HepG2 (cell line): ENCODE measurements at regions not wholly inside any gene's neighbourhood (a gene's known extent, or its start where the extent isn't known, plus 50 kb on each side); places are given as distances from the start of the nearest gene placed in this dataset.

Experiments used
- CTCF ChIP-seq: sonication (generic); formaldehyde crosslinking; IDR thresholded peaks from 2 replicates; pipeline ENCODE4 v1.5.0; 2020; ENCODE audit warnings: mild to moderate bottlenecking, missing genetic modification reagents, moderate library complexity
- DPF2 ChIP-seq: sonication (generic); formaldehyde crosslinking; IDR thresholded peaks from 2 replicates; pipeline ENCODE4 v1.4.0; 2020; ENCODE audit warnings: mild to moderate bottlenecking, low read depth, missing genetic modification reagents, borderline replicate concordance
- ELK4 ChIP-seq: sonication (generic); formaldehyde crosslinking; IDR thresholded peaks from 2 replicates; pipeline ENCODE4 v1.9.0; 2021; ENCODE audit warnings: missing genetic modification reagents, borderline replicate concordance
- ETS1 ChIP-seq: sonication (generic); formaldehyde crosslinking; IDR thresholded peaks from 2 replicates; pipeline ENCODE4 v1.4.0; 2020; ENCODE audit warnings: missing genetic modification reagents
- PBX2 ChIP-seq: IDR thresholded peaks from 2 replicates; pipeline ENCODE4 v1.6.1; 2016; ENCODE audit warnings: control low read depth
- PHB2 ChIP-seq: fragments of 450-650 bp; IDR thresholded peaks from 2 replicates; pipeline ENCODE4 v1.6.1; 2018; ENCODE audit not compliant: partially characterized antibody
- SMC3 ChIP-seq: IDR thresholded peaks from 2 replicates; pipeline ENCODE4 v1.6.1; 2011; ENCODE audit warnings: low read length, improper control_type of control experiment
- SRSF4 ChIP-seq: fragments of 200-400 bp; formaldehyde crosslinking; IDR thresholded peaks from one replicate; pipeline ENCODE4 v1.6.1; 2018; ENCODE audit warnings: mild to moderate bottlenecking, low read depth, low read length, moderate library complexity; ENCODE audit not compliant: poor library complexity, severe bottlenecking
- ZNF274 ChIP-seq: sonication (generic); formaldehyde crosslinking; IDR thresholded peaks from 2 replicates; pipeline ENCODE4 v1.5.1; 2020; ENCODE audit warnings: mild to moderate bottlenecking, missing genetic modification reagents
- ZNF281 ChIP-seq: sonication (generic); formaldehyde crosslinking; IDR thresholded peaks from 2 replicates; pipeline ENCODE4 v1.4.0; 2020; ENCODE audit warnings: missing genetic modification reagents, borderline replicate concordance
- ZNF558 ChIP-seq: sonication (generic); formaldehyde crosslinking; IDR thresholded peaks from 2 replicates; pipeline ENCODE4 v1.9.0; 2022; ENCODE audit warnings: mild to moderate bottlenecking, missing genetic modification reagents, borderline replicate concordance

- no peak for TF ChIP-seq ETS1
- TF ChIP-seq PBX2 = no peak
- no peak for TF ChIP-seq SMC3
- TF ChIP-seq CTCF = no peak
- TF ChIP-seq DPF2 (CRISPR knock-in tag) = no peak
- TF ChIP-seq SRSF4 = no peak
- no peak for TF ChIP-seq ZNF558 (CRISPR knock-in tag)
- TF ChIP-seq ELK4 = no peak
- no peak for TF ChIP-seq ZNF274
- TF ChIP-seq ZNF281 (CRISPR knock-in tag) = no peak
- no peak for TF ChIP-seq PHB2
These were observed 590.0 kb upstream of the ANO3 start for GRCh38 chr11:25741886-25742285.
